Stimulated activated CD4-positive, alpha-beta T cell treated with anti-CD3 and anti-CD28 coated beads, Interleukin-1b, Interleukin-23, amount 100 ng/mL, for 48 hours (primary cell): ENCODE measurements at regions not wholly inside any gene's neighbourhood (a gene's known extent, or its start where the extent isn't known, plus 50 kb on each side); places are given as distances from the start of the nearest gene placed in this dataset.

Experiments
- DNase-seq: peaks from one replicate; pipeline ENCODE4 v3.0.0-alpha.2; 2020

DNA sequence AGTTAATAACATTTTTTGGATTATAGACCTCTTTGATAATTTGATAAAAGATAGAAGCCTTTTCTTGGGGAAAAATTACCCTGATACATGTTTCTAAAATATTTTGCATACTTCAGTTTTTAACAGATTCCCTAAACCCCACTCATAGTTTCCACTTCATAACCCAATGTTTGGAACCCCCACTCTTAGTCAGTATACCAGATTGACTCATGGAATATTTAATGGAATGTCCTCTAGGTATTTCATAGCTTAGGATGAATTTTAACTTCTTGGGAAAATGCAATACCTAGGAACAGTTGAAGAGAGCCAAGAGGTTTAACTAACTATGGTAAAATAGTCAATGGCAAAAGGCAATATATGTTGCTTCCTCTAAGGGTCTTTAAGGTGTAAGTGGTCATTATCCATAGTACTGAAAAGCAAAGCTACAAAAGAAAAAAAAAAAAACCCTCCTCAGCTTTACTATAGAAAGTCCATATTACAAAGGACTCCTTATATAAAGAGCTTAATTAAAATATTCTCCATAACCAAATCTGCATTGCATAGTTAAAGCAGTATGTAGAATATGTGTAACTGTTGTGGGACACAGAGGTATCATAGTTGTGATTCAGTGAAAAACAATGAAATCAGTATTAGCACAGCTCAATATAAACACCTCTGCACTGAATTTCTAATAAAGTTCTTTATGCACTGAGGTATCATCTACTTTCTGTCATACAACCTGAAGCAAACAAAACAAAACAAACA lies 159.9 kb downstream of the PCDH7 start:
- DNase-seq = no peak

DNA sequence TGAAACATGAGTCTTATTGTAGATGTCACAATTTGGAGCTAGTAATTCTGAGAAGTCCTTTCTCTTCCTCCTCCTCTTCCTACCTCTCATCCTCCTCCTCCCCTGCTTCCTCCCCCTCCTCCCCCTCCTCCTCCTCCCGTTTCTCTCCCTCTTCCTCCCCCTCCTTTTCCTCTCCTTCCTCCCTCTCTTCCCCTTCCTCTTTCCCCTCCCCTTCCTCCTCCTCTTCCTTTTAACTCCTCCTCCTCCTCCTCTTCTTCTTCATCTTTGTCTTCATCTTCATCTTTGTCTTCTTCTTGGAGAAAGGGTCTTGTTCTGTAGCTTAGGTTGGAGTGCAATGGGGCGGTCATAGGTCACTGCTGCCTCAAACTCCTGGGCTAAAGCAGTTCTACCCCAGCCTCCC lies 161.8 kb downstream of the PCDH7 start:
- DNase-seq = no peak

DNA sequence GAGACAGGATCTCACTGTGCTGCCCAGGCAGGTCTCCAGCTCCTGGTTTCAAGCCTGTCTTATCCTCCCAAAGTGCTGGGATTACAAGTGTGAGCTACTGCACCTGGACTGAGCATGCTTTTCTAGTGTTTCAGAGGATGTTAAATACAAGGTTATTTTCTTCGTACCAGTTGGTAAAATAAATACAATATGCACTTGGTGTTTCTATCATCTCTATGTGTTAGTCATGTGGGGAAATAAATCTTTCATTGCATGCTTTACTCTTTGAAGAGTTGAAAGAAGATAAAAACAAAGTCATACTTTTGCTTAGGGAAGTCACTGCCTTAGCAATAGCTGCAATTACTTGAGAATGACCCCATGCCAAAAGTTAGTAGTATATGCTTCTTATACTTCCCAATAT lies 162.3 kb downstream of the PCDH7 start:
- DNase-seq = no peak

DNA sequence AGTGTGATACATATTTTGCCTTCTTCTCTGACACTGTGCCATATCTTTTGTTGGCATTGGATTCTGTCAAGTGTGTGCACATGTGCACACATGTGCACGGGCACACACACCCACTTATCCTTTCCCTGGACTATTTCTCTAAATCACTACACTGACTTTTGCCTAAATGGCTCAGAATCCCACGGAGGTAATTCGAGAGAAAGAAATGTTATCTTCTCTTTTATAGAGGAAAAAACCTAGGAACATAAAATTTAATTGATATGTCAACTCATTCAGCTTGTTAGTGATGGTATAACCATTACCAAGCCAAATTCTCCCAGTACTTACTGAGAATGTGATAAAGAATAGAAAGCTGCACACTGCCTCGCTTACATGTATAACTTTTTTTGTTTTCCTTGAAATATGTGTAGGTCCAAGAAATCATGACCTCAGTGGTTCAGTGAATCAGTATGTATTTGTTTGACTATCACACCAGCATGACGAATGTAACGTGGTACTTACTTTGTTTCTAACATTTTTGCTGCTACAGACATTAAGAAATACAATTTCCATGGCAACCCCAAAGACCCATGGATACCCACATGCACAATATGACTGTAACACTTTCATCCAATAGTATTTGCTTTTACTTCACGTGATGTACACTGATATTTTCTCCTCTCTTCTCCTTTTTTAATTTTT lies 163.0 kb downstream of the PCDH7 start:
- no peak for DNase-seq

DNA sequence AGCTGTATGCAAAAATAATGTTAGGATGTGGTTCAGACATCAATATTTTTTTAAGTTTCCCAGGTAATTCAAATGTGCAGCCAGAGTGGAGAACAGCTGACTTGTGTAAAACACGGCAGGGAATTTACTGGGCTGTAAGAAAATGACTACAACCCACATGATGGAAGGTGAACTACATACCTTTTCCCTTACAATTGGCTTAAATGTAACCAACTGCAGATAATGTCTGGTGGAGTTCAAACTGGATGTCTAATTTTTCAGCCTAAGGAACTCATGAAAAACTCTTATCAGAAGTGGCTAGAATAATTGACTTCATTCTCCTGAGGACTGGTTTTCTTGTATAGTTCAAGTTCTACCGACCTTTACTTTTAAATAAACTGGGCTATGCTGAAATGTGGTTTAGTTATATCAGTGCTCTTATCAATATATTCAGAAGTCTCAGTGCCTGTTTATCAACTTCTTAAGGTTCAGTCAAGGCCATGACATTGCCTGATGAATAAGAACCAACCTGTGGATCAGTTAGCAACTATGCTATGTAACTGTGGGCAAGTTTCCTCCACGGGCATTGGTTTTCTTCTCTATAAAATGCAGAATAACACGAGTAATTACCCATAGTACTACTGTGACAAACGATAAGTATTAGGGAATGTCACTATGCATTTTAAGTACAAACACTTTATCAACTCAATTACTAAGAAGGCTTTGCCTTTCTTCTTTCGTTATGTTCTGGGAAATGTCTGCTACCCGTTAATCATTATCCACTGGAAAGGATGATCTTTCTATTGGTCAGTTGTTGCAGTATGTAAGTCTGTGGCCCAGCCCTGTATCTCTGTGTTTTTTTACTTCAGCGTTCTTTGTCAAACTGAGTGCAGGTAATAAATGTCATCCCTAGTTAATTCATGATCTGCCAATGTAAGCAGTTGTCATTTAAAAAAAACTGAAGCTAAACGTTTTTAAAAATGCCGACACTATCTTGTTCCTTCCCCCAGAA lies 181.6 kb downstream of the PCDH7 start:
- DNase-seq = no peak

DNA sequence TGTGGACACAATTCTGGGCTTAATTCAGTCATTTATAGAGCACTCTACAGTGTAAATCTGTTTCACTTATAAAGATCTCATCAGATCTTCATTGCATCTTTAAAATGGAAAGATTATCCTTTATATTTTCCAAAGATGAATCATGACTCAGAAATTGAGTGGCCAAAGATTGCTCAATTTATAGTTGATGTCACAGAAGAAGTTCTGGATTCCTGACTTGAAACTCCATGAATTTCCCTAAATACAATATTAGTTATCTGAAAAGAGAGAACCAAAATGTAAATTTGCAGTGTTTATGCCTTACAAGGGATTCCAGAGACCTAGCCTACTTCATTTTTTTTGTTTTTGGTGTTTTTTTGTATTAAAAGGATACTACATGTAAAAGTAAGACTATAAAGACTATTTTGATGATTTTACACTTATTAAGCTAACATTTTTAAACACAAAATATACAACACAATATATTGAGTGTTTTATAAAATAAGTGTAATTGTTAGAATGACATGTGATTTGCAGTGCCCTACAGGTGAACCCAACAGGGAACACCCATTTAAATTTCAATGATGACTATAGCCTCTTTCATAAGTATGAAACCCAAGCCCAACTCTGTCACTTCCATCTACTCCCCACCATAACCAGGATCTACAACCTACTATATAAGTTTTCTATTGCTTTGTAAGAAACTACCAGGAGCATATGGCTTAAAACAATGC lies 183.5 kb downstream of the PCDH7 start:
- DNase-seq = no peak

DNA sequence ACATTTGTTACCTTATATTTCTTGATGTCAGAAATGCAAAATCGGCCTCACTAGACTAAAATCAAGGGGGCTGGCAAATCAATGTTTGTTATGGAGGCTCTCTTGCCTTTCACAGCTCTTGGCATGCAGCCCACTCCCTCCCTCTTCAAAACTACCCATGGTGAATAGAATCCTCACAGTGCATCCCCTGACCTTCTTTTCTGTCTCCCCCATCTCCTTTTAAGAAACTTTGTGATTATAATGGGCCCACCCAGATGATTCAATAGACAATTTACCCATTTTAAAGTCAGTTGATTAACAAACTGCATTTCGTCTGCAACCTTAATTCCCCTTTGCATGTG lies 184.0 kb downstream of the PCDH7 start:
- no peak for DNase-seq

DNA sequence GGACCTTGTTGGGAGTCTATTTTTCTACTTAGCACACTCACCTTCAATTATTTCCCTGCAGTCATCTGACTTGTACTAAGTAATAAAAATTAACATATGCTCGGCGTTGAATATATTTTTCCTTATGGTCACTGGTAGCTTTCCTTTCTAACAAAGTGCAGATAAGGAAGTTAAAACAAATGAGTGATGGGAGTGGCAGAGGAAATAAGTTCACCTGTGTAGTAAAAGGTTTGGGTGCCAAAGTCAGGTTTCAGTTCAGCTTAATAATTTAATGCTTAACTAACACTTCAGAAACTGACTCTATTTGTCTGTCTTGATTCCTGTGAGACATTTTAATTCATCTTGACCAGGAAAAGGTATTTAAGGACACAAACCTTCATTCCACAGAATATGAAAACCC lies 184.4 kb downstream of the PCDH7 start:
- DNase-seq = no peak

DNA sequence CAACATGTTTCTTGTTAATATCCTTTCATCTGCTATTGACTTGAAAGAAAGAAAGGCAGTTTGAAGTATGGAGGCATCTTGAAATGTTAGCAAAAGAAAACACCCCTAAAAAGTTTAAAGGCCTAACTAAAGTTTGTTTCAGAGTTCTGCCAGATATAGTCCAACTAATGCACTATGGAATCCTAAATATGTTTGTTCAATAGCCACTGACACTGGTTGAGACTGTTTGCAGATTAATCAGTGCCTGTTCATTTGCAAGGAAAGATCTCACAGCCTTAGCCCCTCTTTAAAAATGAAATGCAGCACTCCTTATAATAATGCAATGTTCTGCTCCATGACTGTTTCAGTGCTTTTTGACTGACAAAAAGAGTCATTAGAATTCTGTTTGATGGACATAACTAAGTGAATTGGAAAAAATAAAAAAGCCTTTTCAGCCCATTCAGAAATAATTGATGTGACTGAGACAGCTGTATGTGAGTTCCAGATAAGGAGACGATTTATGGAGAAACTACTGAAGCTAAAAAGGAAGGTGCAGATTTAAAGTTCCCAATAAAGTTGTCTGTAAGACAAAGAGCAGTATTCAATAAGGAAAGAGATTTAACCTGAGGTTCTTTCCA lies 192.0 kb downstream of the PCDH7 start:
- no peak for DNase-seq

DNA sequence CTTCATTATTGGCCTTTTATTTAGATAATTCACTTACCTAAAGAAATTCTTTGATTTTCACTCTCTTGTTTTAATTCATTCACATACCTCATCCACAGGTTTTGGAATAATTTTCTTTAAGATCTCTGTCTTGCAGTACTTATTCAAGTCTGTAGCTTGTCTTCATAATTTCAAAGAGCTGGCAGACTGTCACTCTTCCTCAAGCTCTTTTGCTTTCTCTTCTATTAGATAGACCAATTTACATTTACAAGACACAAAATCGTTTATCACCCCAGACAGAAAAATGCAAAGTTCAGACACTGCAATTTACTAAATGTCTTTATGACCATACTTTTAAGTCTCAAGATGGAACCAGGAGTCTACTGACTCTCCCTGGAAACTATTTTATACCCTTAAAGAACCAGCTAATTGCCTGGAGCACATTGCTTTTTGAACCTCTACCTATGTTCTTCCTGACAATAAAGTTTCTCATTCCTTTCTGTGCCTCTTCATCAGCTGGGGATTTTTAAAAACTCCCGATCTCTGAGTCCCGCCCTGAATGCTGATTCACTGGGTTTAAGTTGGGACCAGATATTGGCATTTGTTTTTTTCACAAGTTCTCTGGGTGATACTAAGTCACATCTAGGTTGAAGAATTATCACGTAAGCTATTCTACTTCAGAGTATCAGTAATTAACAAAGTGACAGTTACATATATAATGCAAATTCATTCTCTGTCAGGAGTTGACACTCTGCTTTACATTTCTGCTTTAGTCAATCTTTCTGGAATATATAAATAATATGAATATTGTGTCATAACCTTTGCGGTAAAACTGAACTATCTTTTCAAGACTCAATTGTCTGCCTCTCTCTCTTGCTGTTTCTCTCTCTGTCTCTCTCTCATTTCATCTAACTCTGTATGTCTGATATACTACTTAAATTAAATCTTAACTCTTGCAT lies 196.4 kb downstream of the PCDH7 start:
- DNase-seq = no peak

DNA sequence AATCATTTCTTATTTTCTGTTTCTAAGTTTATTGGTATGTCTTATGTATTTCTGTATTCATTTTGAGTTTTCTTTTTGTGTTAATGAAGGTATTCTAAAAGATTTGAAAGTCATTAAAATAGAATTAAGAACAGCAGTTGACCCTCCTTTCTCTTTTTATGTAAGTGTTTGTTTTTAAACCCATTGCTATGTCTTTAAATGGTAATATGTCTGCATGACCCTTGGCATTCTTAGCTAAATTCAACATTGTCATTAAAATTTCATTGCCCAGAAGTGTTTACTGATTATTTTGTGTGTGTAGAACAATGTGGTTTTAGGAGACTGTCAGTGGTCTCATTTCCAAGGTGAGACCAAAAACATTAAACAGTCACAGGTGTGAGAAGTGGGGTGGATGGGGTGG lies 197.8 kb downstream of the PCDH7 start:
- no peak for DNase-seq

DNA sequence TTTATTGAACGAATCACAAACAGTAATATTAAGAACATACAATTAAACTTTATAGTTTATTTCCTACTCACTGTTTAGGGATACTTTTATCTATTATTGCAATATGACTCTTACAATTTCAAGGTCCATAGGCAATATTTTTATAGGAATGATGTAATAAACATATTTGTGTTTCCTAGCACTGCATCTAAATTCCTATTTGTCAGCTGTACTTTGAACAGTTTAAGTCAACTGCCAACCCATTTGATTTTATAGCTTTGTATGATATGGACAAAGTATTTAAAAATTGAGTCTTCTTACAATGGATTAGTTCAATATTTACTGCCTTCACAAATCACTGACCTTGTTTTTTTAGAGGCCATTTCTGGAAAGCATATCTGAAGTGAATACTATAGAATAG lies 199.3 kb downstream of the PCDH7 start:
- no peak for DNase-seq

DNA sequence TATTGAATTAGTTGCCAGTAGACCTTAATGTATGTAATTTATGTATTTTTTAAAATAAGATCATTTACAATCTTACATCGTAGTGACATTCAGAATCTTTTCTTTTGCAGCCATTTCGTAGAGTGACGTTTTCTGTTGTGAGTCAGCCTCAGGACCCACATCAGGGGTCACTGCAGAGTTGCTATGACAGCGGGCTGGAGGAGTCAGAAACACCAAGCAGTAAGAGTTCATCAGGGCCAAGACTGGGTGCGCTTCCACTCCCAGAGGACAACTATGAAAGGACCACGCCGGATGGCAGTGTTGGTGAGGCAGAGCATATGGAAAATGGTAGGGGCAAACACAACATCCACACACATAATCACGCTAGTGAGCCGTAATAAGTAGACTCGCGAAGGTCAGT lies 199.9 kb downstream of the PCDH7 start:
- DNase-seq = no peak

DNA sequence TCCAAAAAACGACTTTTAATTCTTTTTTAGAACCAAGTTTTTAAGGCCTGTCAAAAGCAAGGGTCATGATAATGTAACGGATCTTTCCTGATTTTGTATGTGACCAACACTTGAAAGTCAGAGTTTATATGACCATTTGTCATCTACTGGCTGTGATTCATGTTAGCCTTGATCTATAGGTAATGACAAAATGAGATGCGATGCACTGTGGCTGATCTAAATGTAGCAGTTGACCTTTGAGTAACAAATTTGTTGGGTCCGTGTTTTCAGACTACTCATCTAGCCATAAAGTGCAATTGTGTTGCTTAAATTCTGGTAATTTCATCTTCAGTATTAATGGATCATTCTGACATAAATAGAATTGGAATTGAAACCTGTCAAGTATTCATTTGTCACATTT lies 202.5 kb downstream of the PCDH7 start:
- no peak for DNase-seq

DNA sequence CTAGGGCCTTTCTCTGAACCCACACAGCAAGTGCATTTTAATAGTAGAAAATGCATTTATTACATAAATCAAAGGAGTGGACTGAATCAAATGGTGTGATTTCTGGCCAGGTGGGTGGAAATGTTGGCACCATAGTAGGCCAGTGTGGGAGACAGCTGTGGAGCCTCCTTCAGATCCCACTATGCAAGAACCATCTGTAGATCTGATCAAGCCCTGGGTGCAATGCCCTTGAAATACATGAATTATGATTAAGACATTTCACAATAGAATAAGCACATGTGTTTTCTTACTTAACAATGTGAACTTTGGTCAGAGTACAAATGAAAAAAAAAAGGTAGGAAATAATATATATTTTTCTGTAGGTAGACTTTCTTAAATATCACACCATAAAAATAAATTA lies 204.3 kb downstream of the PCDH7 start:
- no peak for DNase-seq

DNA sequence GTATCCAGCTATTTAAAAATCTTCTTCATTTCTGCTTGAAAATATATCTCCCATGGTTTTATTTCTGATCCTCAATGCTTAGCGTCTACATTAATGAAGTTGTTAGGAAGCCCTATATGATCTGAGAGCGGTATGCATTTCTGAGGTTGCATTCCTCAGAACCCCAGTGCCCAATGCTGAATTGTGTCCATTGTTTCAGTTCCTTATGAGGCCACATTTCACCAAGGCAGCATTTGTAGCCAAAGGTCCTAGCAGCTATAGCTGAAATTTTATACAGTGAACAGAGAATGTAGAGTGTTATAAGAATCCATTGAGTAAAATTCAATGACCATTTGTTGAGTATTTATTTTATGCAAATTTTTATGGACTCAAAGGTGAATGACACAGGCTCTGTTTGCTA lies 209.5 kb downstream of the PCDH7 start:
- no peak for DNase-seq

DNA sequence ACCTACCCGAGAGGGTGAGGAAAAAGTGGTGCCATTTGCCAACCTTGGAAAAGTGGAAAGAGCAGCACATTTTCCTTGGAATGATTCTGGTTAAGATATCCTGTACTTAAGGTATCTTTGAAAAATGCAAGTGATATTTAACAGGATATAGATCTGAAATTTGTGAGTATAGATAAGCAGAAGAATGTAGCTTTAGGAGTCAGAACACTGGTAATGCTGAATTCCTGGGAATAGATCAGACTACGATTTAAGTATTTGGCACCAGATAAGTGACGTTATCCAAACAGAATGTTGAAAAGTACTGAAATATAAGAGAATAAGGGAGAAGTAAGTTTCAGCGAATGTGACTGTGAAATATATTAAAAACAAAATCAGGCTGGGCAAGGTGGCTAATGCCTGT lies 210.1 kb downstream of the PCDH7 start:
- DNase-seq = no peak

DNA sequence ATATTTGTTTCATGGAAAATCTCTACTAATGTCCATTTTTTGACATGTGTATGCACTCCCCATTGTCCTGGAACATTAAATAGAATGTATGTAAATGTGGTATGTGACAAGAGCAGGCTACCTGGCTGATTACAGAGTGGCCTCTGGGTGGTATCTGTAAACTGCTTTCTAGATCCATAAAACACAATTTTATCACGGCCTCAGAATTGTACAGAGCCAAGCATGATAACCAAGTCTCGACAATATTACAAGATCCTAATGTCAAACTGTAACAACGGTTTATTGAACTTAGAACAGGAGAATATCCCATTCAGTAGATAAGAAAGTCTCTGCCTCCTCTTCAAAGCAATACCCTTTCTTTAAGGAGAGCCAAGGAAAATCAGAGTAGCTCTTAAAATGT lies 212.4 kb downstream of the PCDH7 start:
- DNase-seq = no peak

DNA sequence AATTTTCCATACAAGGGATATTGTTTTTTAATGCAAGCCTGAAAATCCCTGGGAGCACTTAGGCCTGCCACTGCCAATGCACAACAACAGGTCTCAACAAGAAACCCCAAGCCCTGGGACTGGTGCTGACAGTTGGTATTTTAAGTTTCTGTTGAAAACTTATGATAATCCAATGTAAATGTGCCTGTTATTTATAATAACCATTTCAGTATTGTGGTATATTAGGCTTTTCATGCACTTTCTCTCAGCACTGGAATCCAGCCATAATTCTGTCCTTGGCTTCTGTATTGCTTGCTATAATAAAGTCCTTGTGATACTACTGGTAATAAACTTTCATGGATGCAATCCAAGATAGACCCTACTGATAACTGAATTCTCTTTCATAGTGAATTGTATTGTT lies 218.9 kb downstream of the PCDH7 start:
- no peak for DNase-seq

DNA sequence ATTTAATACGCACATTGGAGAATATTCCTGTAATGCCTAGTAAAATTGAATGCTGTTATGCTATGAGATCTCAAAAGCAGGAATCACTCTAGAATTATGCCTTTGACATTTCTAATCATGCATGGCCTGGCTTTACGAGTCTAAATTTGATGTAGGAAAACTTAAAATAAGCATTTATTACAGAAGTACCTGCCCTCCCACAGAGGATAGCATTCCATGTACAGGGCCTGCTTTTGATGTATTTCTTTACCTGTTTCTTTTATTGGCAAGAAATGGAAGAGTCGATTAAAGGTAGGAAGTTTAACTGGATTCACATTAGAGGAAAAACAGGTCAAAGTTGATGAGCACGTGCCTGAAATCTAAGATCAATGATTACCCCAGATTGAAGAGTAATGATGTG lies 219.5 kb downstream of the PCDH7 start:
- DNase-seq = no peak

DNA sequence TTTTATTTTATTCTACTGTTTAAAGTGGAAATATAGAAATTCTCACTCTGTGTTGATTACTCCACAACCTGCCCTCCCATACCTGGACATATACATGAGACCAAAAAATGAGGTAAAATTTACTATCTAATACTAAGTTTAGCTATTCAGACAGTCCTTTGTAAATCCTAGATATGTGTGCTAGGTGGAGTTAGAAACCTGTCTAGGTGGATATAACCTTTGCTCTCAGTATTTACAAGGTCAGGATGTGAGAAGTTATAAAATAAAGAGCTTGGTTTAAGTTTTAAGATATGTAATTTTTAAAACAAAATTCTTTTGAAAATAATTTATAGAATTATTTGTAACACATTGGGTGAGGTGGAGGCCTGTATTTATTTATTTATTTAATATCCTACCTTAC lies 221.5 kb downstream of the PCDH7 start:
- DNase-seq = no peak

DNA sequence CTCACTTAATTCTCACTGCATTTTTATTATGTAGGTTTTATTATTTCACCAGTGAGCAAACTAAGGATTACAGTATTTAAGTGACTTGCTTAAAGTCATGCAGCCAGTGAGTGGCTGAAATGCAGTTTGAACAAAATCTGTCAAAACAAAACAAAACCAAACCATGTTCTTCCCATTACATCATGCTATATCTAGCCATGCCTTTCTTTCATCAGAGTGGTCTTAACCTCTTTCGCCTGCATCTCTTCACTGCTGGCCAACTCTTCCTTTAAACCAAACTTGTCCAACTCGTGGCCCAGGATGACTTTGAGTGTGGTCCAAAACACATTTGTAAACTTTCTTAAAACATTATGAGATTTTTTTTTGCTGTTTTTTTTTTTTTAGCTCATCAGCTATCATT lies 223.2 kb downstream of the PCDH7 start:
- no peak for DNase-seq
